Posterior vena cava (tissue), 2 donors: ENCODE measurements at regions not wholly inside any gene's neighbourhood (a gene's known extent, or its start where the extent isn't known, plus 50 kb on each side); places are given as distances from the start of the nearest gene placed in this dataset.
"Not testable (repeated sequence)": the region's sequence is repeated elsewhere in the genome, so short reads cannot be mapped to it uniquely, and the experiment has no call there.

Experiments
- DNase-seq: peaks from one replicate; pipeline ENCODE4 v3.0.0-alpha.2; 2020; ENCODE audit warnings: low spot score
- intact Hi-C, 2 donors: fragments of 100-400 bp; cut with DNase I; formaldehyde crosslinking; loops; one replicate each; pipeline versions ENCODE4 v1.14.1 to v1.14.2; 2022 to 2023
- donor health status: DM: yes; HTN: yes; CAD: no.
- donor health status: DM: yes; HTN: yes; CAD: no.

GRCh38 chr5:125926172-125926571 is 497.0 kb upstream of the GRAMD2B start:
- intact Hi-C loops: no loop called here
- DNase-seq: no peak

- no peak for DNase-seq
- intact Hi-C loops: no loop called here
These were observed 494.5 kb upstream of the GRAMD2B start for GRCh38 chr5:125928663-125929062.

GRCh38 chr5:125950012-125950615 is 473.1 kb upstream of the GRAMD2B start:
- intact Hi-C loops: no loop called here
- DNase-seq: no peak

GRCh38 chr5:125961150-125961549 is 462.1 kb upstream of the GRAMD2B start:
- intact Hi-C loops: no loop called here
- DNase-seq: no peak

- intact Hi-C loops: no loop called here
- no peak for DNase-seq
These were observed 457.6 kb upstream of the GRAMD2B start for GRCh38 chr5:125965577-125965976.

- intact Hi-C loops: no loop called here
- no peak for DNase-seq
These were observed 455.6 kb upstream of the GRAMD2B start for GRCh38 chr5:125967576-125967975.

GRCh38 chr5:125969011-125969813 is 454.0 kb upstream of the GRAMD2B start:
- intact Hi-C loops: no loop called here
- DNase-seq: no peak

- DNase-seq: no peak
- intact Hi-C loops: no loop called here
These were observed 453.4 kb upstream of the GRAMD2B start for GRCh38 chr5:125969814-125970171.

- DNase-seq: no peak
- intact Hi-C loops: no loop called here
These were observed 452.4 kb upstream of the GRAMD2B start for GRCh38 chr5:125970631-125971307.

- DNase-seq: no peak
- intact Hi-C loops: no loop called here
These were observed 450.5 kb upstream of the GRAMD2B start for GRCh38 chr5:125972706-125973105.

- DNase-seq: no peak
- intact Hi-C loops: no loop called here
These were observed 448.5 kb upstream of the GRAMD2B start for GRCh38 chr5:125974679-125975078.

- DNase-seq: no peak
- intact Hi-C loops: no loop called here
These were observed 446.7 kb upstream of the GRAMD2B start for GRCh38 chr5:125976421-125977000.

GRCh38 chr5:125978015-125978414 is 445.2 kb upstream of the GRAMD2B start:
- no peak for DNase-seq
- intact Hi-C loops: no loop called here

GRCh38 chr5:125979636-125980035 is 443.6 kb upstream of the GRAMD2B start:
- no peak for DNase-seq

GRCh38 chr5:125981016-125981415 is 442.2 kb upstream of the GRAMD2B start:
- no peak for DNase-seq
- intact Hi-C loops: no loop called here

More at GRCh38 chr5:125979636-125980035, 443.6 kb upstream of the GRAMD2B start:
- intact Hi-C loops: no loop called here

- no peak for DNase-seq
- intact Hi-C loops: no loop called here
These were observed 435.4 kb upstream of the GRAMD2B start for GRCh38 chr5:125987677-125988255.

- intact Hi-C loops: no loop called here
- DNase-seq: no peak
These were observed 431.2 kb upstream of the GRAMD2B start for GRCh38 chr5:125992050-125992449.

GRCh38 chr5:125999271-126000030 is 423.8 kb upstream of the GRAMD2B start:
- intact Hi-C loops: loop anchor here in 1 of 2 donors (5.0 kb wide), 1 partner anchor 1937 kb away; no protein-coding TSS in a partner anchor

GRCh38 chr5:126000507-126000906 is 422.7 kb upstream of the GRAMD2B start:
- intact Hi-C loops: loop anchor here in 1 of 2 donors (5.0 kb wide), 1 partner anchor 1938 kb away; no protein-coding TSS in a partner anchor
- DNase-seq: no peak

More at GRCh38 chr5:125999271-126000030, 423.8 kb upstream of the GRAMD2B start:
- DNase-seq: not testable (repeated sequence)
